Tibial nerve (tissue), 4 donors: ENCODE measurements at regions not wholly inside any gene's neighbourhood (a gene's known extent, or its start where the extent isn't known, plus 50 kb on each side); places are given as distances from the start of the nearest gene placed in this dataset.

ENCODE experiments used
- DNase-seq, 2 donors: peaks; one replicate each; pipeline ENCODE4 v3.0.0-alpha.2; 2019; ENCODE audit warnings: low spot score in 2 of 2
- H3K27ac ChIP-seq, 4 donors: fragments of 200-600 bp; sonication (generic) in 3 of 4; one replicate each; pipeline ENCODE4 v1.5.1; 2017 to 2019; ENCODE audit warnings: mild to moderate bottlenecking in 1 of 4
- H3K27me3 ChIP-seq, 2 donors: fragments of 200-600 bp; sonication (generic) in 1 of 2; one replicate each; pipeline versions ENCODE4 v1.5.1 to v1.6.0; 2017 to 2019
- H3K36me3 ChIP-seq, 3 donors: fragments of 200-600 bp; sonication (generic); one replicate each; pipeline ENCODE4 v1.5.1; 2018 to 2019
- H3K4me1 ChIP-seq, 4 donors: fragments of 200-600 bp; sonication (generic) in 3 of 4; one replicate each; pipeline ENCODE4 v1.5.1; 2017 to 2019
- H3K4me3 ChIP-seq, 4 donors: fragments of 200-600 bp; sonication (generic) in 3 of 4; one replicate each; pipeline ENCODE4 v1.5.1; 2017 to 2019; ENCODE audit warnings: mild to moderate bottlenecking in 1 of 4, moderate library complexity in 1 of 4
- H3K9me3 ChIP-seq, 4 donors: fragments of 200-600 bp; sonication (generic) in 3 of 4; one replicate each; pipeline ENCODE4 v1.5.1; 2017 to 2019
- EP300 ChIP-seq, 2 donors: sonication (generic); formaldehyde crosslinking; IDR thresholded peaks; one replicate each; pipeline ENCODE4 v1.6.1; 2017; ENCODE audit warnings: antibody characterized with exemption in 2 of 2, mild to moderate bottlenecking in 1 of 2
- POLR2A ChIP-seq, 2 donors: fragments of 450-650 bp; IDR thresholded peaks; one replicate each; pipeline ENCODE4 v1.6.1; 2017; ENCODE audit warnings: antibody characterized with exemption in 2 of 2, mild to moderate bottlenecking in 2 of 2, moderate library complexity in 2 of 2
- WGBS, 2 donors: methylation state at CpG; one replicate each; pipeline ENCODE4 v1.1.5; 2018; 5-methylcytosine and 5-hydroxymethylcytosine counted together
- TF ChIP-seq, protein P1 (sequence below), 5 experiments: fragments of 200-600 bp in 3 of 5; fragments of 450-650 bp in 2 of 5; sonication (generic) in 3 of 5; IDR thresholded peaks; one replicate each; pipeline ENCODE4 v1.5.1; 2016 to 2019; ENCODE audit warnings: antibody characterized with exemption in 5 of 5, mild to moderate bottlenecking in 3 of 5, moderate library complexity in 2 of 5

DNA sequence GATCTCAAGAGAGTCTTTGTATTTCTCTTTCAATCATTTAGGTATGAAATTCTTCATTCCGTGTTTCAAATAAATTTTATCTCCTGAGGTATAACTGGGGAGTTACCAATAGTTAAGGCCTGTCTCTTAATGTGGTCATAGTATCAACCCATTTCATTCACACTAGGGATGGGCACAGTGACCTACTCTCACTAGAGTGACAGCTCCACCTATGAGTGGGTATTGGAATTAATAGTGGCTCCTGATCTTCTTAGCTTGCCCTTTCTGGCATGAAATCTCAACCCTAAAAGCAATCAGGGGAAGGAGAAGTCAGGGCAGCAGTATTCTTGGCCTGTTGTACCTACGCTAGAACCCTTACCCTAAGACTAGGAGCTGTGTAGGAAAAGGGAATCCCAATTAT, 507.7 kb downstream of the FAM181B start:
- H3K27ac ChIP-seq, result no peak overlapping the region
- no peak for DNase-seq
- no peaks in the 10 kb centered on the region for H3K36me3 ChIP-seq
- no peaks in the 10 kb centered on the region for H3K27me3 ChIP-seq
- TF ChIP-seq EP300 (IDR thresholded peaks at IDR 0.05) (no peak), POLR2A (IDR thresholded peaks at IDR 0.05) (no peak)
- TF ChIP-seq, protein P1, sequence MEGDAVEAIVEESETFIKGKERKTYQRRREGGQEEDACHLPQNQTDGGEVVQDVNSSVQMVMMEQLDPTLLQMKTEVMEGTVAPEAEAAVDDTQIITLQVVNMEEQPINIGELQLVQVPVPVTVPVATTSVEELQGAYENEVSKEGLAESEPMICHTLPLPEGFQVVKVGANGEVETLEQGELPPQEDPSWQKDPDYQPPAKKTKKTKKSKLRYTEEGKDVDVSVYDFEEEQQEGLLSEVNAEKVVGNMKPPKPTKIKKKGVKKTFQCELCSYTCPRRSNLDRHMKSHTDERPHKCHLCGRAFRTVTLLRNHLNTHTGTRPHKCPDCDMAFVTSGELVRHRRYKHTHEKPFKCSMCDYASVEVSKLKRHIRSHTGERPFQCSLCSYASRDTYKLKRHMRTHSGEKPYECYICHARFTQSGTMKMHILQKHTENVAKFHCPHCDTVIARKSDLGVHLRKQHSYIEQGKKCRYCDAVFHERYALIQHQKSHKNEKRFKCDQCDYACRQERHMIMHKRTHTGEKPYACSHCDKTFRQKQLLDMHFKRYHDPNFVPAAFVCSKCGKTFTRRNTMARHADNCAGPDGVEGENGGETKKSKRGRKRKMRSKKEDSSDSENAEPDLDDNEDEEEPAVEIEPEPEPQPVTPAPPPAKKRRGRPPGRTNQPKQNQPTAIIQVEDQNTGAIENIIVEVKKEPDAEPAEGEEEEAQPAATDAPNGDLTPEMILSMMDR (IDR thresholded peaks at IDR 0.05), result no peak
- peaks cover 0 to 12% (median 0%) of the 10 kb centered on the region in 4 donors for H3K9me3 ChIP-seq
- no peak overlapping the region for H3K4me3 ChIP-seq
- H3K4me1 ChIP-seq, result no peaks in the 10 kb centered on the region
- 79 to 94% methylated on average over 2 of the region's 2 CpGs for WGBS, 2 donors

DNA sequence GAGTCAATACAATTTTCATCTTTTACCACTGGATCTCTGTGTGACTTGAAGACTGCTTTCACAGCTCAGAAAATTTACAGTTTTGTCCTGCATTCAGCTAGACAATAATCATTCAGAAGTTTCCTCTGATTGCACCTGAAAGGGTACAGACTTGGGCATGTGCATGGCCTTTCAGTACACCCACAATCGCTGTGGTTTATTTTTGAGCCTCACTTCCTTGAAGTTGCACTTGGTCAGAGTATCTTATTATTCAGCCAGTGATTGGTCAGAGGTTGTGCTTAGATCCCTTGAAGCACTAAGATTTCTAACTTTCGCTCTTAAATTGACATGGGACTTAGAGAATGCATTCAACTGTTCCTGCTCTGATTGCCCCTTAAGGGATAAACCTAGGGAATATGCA, 508.2 kb downstream of the FAM181B start:
- H3K9me3 ChIP-seq, result peaks cover 0 to 12% (median 0%) of the 10 kb centered on the region in 4 donors
- no peaks in the 10 kb centered on the region for H3K36me3 ChIP-seq
- no peak overlapping the region for H3K27ac ChIP-seq
- H3K4me3 ChIP-seq, result no peak overlapping the region
- H3K27me3 ChIP-seq, result no peaks in the 10 kb centered on the region
- TF ChIP-seq EP300 (IDR thresholded peaks at IDR 0.05) (no peak), POLR2A (IDR thresholded peaks at IDR 0.05) (no peak)
- TF ChIP-seq, protein P1 (IDR thresholded peaks at IDR 0.05), result no peak
- WGBS, 2 donors, result 80 to 85% methylated on average over 2 of the region's 2 CpGs
- no peaks in the 10 kb centered on the region for H3K4me1 ChIP-seq
- DNase-seq, result no peak

DNA sequence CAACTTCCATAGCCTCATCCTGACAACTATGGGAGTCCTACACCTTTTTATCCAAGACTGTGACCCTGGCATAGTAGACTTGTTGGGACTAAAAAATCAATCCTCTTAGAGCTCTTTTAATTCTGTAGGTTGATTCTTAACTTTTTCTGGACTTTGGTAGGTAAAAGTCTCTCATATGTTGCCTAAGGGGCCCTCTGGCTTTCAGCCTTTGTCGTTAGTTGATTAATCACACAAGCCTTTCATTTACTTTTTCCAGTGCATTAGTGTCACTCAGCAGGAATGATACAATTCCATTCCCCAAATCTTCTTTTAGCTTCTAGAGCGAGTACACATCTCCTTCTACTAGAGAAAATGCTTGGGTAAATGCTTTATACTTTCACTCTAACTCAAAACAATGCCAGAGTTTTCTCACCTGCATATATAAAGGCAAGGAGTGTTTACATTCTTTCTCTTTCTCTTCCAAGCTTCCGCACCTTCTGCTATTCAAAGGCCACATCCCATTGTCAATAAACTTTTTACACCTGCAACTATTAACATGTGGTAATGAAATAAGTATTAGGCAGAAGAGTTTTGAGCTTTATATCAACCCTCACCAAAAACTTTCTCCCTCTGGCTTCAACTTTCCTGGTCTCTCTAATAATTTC, 516.6 kb downstream of the FAM181B start:
- Histone ChIP-seq H3K9me3 (no peaks in the 10 kb centered on the region), H3K27me3 (no peaks in the 10 kb centered on the region), H3K4me3 (no peak overlapping the region), H3K36me3 (no peaks in the 10 kb centered on the region), H3K27ac (no peak overlapping the region), H3K4me1 (no peaks in the 10 kb centered on the region)
- no peak for TF ChIP-seq EP300 (IDR thresholded peaks at IDR 0.05)
- no peak for TF ChIP-seq POLR2A (IDR thresholded peaks at IDR 0.05)
- TF ChIP-seq, protein P1 (IDR thresholded peaks at IDR 0.05), result no peak
- 69 to 80% methylated on average over 3 of the region's 3 CpGs for WGBS, 2 donors
- DNase-seq, result no peak

DNA sequence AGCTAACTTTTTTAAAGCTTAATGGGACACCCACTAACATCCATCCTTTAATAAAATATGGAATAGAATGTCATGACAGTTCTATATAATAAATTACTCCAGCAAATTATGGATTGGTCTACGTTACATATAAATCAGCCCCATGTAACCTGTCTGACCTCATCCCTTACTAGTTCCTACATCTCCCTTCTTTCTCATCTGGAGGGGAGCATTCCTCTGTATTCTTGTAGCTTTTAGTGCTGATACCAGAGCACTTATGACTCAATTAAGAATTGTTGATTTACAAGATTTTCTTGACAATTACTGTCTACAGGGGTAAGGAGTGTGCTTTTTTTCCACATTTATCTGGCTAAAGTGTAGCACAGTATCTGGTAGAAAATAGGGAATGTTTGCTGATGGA, 523.7 kb downstream of the FAM181B start:
- Histone ChIP-seq H3K27me3 (no peaks in the 10 kb centered on the region), H3K9me3 (peaks cover 0 to 5% (median 0%) of the 10 kb centered on the region in 4 donors), H3K36me3 (no peaks in the 10 kb centered on the region), H3K4me3 (no peak overlapping the region), H3K4me1 (no peaks in the 10 kb centered on the region), H3K27ac (no peak overlapping the region)
- no peak for DNase-seq
- TF ChIP-seq POLR2A (IDR thresholded peaks at IDR 0.05) (no peak), EP300 (IDR thresholded peaks at IDR 0.05) (no peak)
- TF ChIP-seq, protein P1 (IDR thresholded peaks at IDR 0.05), result no peak
- WGBS, 2 donors, result 83 to 87% methylated on average over 1 of the region's 1 CpG

DNA sequence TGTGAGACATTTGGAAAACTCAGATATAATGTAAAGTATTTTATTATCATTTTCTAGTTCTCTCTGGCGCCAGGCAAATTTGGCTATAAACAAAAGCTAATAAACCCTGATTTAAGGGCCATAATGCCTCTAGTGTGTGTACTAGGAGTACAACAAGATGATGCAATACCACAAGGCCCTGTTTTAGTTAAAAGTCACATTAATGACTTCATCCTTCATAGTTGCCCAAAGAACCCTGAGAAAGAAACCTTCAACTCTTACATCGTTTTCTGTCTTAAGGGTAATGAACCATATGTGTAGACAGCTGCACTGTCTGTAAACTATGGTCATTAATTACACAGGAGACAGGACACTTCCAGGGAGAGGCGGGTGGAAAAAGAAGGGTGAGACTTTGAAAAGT, 538.4 kb downstream of the FAM181B start:
- 45 to 57% methylated on average over 3 of the region's 3 CpGs for WGBS, 2 donors
- H3K27ac ChIP-seq, result no peak overlapping the region

More for the DNA sequence above, 538.4 kb downstream of the FAM181B start:
- TF ChIP-seq EP300 (IDR thresholded peaks at IDR 0.05) (no peak), POLR2A (IDR thresholded peaks at IDR 0.05) (no peak)
- TF ChIP-seq, protein P1 (IDR thresholded peaks at IDR 0.05), result no peak
- H3K9me3 ChIP-seq, result no peaks in the 10 kb centered on the region
- no peaks in the 10 kb centered on the region for H3K36me3 ChIP-seq
- H3K27me3 ChIP-seq, result no peaks in the 10 kb centered on the region
- DNase-seq, result no peak
- no peaks in the 10 kb centered on the region for H3K4me1 ChIP-seq
- H3K4me3 ChIP-seq, result no peak overlapping the region
